K562 (cell line): ENCODE measurements at regions not wholly inside any gene's neighbourhood (a gene's known extent, or its start where the extent isn't known, plus 50 kb on each side); places are given as distances from the start of the nearest gene placed in this dataset.

ENCODE experiments used
- DACH1 ChIP-seq: fragments of 450-650 bp; IDR thresholded peaks from 2 replicates; pipeline ENCODE4 v1.6.1; 2018; ENCODE audit not compliant: partially characterized antibody
- FOXP1 ChIP-seq: sonication (generic); formaldehyde crosslinking; IDR thresholded peaks from 2 replicates; pipeline ENCODE4 v1.8.0; 2022; ENCODE audit warnings: mild to moderate bottlenecking, missing genetic modification reagents
- HMG20A ChIP-seq: fragments of 450-650 bp; formaldehyde crosslinking; conservative IDR thresholded peaks from 2 replicates; pipeline ENCODE4 v1.4.0; 2020; ENCODE audit warnings: mild to moderate bottlenecking, mixed read lengths
- SUPT5H ChIP-seq: fragments of 450-650 bp; IDR thresholded peaks from 2 replicates; pipeline ENCODE4 v1.6.1; 2016
- TAF15 ChIP-seq: fragments of 200-400 bp; formaldehyde crosslinking; IDR thresholded peaks from 2 replicates; pipeline ENCODE4 v1.6.1; 2017; ENCODE audit warnings: mild to moderate bottlenecking, low read depth, low read length, moderate library complexity
- ZNF583 ChIP-seq: fragments of 250-450 bp; sonication (Bioruptor Pico); IDR thresholded peaks from 2 replicates; pipeline ENCODE4 v1.4.0; 2020
- ZNF699 ChIP-seq: fragments of 250-450 bp; sonication (Bioruptor Pico); IDR thresholded peaks from 2 replicates; pipeline ENCODE4 v1.8.0; 2021; ENCODE audit warnings: mild to moderate bottlenecking, moderate library complexity; ENCODE audit not compliant: insufficient replicate concordance
- TF ChIP-seq, protein P1 (sequence below), 3 experiments: fragments of 200-800 bp in 1 of 3; sonication (Bioruptor generic) in 1 of 3; sonication (generic) in 1 of 3; formaldehyde crosslinking in 1 of 3; IDR thresholded peaks; 2 replicates each; pipeline versions ENCODE4 v1.6.1 to v1.8.0; 2016 to 2022; ENCODE audit warnings: mild to moderate bottlenecking in 2 of 3, missing compliant biosample characterization in 2 of 3, missing genetic modification characterization in 2 of 3, missing genetic modification reagents in 1 of 3
- TF ChIP-seq, protein P2 (sequence below): fragments of 450-650 bp; formaldehyde crosslinking; IDR thresholded peaks from 2 replicates; pipeline ENCODE4 v1.4.0; 2020; ENCODE audit warnings: mild to moderate bottlenecking, moderate library complexity
- TF ChIP-seq, protein P3 (sequence below): IDR thresholded peaks from 2 replicates; pipeline ENCODE4 v1.6.1; 2011; ENCODE audit warnings: borderline replicate concordance, low read depth, mild to moderate bottlenecking, moderate library complexity, low read length; ENCODE audit not compliant: insufficient read depth, poor library complexity, severe bottlenecking

DNA sequence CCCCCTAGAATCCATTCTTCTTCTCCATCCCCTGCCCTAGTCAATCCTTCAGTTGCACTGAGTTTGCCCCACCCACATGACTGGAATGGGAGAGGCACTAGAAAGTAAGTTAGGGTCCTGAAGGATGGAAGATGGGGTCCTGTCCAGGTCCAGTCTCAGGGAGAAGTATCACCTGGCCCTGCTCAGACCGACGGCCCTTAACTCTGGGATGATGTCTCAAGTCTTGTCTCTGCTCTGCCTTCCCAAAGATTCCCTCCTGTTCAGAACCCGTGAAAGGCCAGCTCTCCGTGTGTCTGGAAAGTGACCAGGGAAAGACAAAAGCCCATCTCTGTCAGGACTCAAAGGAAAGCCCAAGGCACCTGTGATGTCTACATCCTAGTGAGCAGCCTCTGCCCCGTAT lies 88.8 kb downstream of the OAT start (continued):
- TF ChIP-seq SUPT5H, result no peak
- TF ChIP-seq, protein P1, sequence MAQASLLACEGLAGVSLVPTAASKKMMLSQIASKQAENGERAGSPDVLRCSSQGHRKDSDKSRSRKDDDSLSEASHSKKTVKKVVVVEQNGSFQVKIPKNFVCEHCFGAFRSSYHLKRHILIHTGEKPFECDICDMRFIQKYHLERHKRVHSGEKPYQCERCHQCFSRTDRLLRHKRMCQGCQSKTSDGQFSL (CRISPR knock-in tag; IDR thresholded peaks at IDR 0.05), result no peak
- TF ChIP-seq, protein P1 (tag; IDR thresholded peaks at IDR 0.05), result no peak
- TF ChIP-seq ZNF583 (CRISPR knock-in tag), result no peak
- no peak for TF ChIP-seq TAF15
- TF ChIP-seq FOXP1, result no peak
- TF ChIP-seq, protein P2, sequence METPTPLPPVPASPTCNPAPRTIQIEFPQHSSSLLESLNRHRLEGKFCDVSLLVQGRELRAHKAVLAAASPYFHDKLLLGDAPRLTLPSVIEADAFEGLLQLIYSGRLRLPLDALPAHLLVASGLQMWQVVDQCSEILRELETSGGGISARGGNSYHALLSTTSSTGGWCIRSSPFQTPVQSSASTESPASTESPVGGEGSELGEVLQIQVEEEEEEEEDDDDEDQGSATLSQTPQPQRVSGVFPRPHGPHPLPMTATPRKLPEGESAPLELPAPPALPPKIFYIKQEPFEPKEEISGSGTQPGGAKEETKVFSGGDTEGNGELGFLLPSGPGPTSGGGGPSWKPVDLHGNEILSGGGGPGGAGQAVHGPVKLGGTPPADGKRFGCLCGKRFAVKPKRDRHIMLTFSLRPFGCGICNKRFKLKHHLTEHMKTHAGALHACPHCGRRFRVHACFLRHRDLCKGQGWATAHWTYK (CRISPR knock-in tag), result no peak
- no peak for TF ChIP-seq HMG20A (CRISPR knock-in tag)
- no peak for TF ChIP-seq ZNF699
- TF ChIP-seq, protein P3, sequence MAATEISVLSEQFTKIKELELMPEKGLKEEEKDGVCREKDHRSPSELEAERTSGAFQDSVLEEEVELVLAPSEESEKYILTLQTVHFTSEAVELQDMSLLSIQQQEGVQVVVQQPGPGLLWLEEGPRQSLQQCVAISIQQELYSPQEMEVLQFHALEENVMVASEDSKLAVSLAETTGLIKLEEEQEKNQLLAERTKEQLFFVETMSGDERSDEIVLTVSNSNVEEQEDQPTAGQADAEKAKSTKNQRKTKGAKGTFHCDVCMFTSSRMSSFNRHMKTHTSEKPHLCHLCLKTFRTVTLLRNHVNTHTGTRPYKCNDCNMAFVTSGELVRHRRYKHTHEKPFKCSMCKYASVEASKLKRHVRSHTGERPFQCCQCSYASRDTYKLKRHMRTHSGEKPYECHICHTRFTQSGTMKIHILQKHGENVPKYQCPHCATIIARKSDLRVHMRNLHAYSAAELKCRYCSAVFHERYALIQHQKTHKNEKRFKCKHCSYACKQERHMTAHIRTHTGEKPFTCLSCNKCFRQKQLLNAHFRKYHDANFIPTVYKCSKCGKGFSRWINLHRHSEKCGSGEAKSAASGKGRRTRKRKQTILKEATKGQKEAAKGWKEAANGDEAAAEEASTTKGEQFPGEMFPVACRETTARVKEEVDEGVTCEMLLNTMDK, result no peak
- no peak for TF ChIP-seq DACH1
- TF ChIP-seq, all 486 proteins: peak for 0
